ENCODE measurements at regions not wholly inside any gene's neighbourhood (a gene's known extent, or its start where the extent isn't known, plus 50 kb on each side); places are given as distances from the start of the nearest gene placed in this dataset.

- DNase-seq: no peak
Measured at GRCh38 chr10:8575620-8576019, 521.1 kb downstream of the GATA3 start.

DNA sequence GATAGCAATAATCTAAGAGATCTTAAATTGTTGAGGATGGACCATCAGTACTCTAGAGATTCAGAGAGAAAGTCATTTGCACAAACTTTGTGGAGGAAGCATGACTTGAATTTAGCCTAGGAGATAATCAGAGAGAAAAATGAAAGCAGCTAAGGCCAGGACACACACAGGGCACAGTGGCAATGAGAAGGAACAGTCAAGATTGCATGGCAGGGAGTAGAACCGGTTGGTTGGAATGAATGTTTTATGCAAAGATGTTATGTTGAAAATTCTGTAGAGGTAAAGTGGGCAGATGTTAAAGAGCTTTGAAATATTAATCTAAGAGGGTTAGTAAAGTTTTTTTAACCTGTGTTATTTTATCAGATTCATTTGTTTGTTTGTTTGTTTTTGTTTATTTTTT lies 521.8 kb downstream of the GATA3 start:
- no peak for DNase-seq

GRCh38 chr10:8576911-8577310 lies 522.4 kb downstream of the GATA3 start:
- DNase-seq: no peak

GRCh38 chr10:8577686-8578085 lies 523.2 kb downstream of the GATA3 start:
- DNase-seq: no peak

DNA sequence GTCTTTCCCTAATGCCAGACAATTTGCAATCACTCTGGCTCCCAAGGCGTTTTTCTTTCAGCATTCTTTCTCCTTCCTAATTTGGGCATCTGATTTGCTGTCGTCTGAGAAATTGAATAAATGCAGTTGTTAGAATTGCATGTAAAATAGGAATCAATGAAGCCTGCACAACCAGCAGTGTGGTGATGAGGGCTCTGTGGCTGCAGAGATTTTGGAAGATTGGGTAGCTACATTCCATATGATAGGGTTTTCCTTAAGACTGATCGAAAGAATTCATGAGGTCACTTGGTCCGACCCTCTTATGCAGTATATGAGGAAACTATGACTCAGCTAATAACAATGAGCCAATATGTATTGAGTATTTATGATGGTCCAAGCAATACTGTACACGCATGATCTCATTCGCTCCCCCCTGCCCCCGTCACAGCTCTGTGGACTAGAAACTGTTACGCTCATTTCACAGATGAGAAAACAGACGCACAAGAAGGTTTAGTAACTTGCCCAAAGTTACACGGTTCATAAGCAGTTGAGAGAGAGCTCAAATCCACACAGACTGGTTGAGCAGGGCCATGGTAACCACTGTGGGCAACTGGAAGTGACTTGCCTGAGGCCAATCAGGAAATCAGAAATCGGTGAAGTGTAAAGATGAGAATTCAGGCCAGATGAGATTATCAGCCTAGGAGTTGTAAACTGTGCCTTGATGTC lies 527.2 kb downstream of the GATA3 start:
- no peak for DNase-seq

GRCh38 chr10:8583096-8583495 lies 528.6 kb downstream of the GATA3 start:
- DNase-seq: no peak

- DNase-seq: no peak
Measured at GRCh38 chr10:8584666-8585065, 530.2 kb downstream of the GATA3 start.

- no peak for DNase-seq
Measured at GRCh38 chr10:8586504-8586903, 532.0 kb downstream of the GATA3 start.

- no peak for DNase-seq
Measured at GRCh38 chr10:8588135-8588534, 533.6 kb downstream of the GATA3 start.

DNA sequence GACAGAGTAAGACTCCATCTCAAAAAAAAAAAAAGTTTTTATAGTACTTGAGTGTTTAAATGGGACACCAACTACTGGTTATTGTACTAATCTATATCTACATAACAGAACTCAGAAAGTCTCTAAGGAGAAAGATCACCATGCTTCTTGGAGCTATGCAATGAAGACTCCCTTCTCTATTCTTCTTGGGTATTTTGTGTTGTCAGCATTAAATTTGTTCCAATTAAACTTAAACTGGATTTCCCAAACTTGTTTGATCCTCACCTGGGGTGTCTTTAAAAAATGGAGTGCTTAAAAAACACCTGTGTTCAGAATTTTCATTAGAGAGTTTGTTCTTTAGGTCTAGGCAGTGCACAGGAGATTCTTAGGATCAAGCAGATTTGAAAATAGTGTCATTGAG lies 536.0 kb downstream of the GATA3 start:
- DNase-seq: no peak

GRCh38 chr10:8591640-8592039 lies 537.2 kb downstream of the GATA3 start:
- no peak for DNase-seq

- no peak for DNase-seq
Measured at GRCh38 chr10:8594176-8594575, 539.7 kb downstream of the GATA3 start.

- no peak for DNase-seq
Measured at GRCh38 chr10:8594711-8595110, 540.2 kb downstream of the GATA3 start.

GRCh38 chr10:8595140-8595539 lies 540.7 kb downstream of the GATA3 start:
- DNase-seq: no peak

- DNase-seq: no peak
Measured at GRCh38 chr10:8596929-8597472, 542.5 kb downstream of the GATA3 start.

DNA sequence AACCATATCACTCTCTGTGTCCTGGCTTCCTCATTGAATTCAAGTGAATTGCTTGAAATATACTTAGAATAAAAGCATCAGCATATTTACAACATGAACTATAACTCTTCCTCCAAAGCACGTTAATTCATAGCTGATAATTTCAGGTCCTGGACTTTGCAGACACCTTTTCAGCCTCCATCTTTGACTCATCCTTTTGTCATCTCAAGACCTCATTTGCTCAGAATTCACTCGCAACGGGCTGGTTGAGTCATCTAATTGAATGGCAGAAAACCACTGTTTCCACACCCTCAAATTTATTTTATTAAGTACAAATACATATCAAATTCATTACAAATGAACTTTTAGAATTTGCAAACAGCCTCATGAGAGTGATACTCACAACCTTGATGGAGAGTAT lies 545.7 kb downstream of the GATA3 start:
- DNase-seq: no peak

DNA sequence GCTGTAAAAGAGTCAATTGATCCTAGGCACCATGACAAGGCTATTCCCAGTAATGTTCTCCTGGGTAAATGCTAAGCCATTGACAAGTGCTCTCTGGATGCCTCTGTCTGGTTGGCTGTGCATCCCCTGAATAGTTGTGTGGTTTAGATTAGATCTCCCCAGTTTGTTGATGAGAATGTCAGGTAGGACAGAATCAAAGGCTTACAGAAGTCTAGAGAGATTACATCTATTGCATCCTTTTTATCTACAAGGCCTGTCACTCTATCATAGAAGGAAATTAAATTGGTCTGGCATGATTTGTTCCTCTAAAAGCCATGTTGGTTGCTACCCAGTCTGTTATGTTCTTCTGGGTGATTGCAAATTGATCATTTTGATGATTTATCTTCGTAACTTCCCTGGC lies 548.3 kb downstream of the GATA3 start:
- no peak for DNase-seq

DNA sequence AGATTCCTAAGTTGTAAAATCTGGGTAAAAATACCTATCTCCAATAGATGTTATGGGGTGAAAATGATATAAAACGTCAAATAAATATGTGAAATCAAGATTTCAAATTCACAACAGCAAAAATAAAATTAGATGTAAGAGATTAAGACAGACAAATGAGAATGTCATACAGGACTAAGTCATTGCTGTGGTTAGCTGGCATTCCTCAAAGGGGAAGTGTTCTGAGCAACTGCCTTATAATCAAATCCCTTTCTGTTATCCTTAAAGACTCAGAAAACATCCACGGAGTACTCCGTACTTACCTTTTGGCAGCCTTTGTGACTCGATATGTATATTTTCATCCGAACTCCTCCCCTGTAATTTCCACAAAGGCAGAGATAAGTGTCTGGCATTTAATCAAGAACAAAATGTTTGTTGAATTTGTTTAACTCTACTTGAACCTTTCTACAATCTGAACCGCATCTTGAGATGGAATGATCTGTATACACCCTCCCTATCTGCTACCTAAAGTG lies 559.6 kb downstream of the GATA3 start:
- DNase-seq: no peak

GRCh38 chr10:8615118-8615517 lies 560.6 kb downstream of the GATA3 start:
- no peak for DNase-seq

DNA sequence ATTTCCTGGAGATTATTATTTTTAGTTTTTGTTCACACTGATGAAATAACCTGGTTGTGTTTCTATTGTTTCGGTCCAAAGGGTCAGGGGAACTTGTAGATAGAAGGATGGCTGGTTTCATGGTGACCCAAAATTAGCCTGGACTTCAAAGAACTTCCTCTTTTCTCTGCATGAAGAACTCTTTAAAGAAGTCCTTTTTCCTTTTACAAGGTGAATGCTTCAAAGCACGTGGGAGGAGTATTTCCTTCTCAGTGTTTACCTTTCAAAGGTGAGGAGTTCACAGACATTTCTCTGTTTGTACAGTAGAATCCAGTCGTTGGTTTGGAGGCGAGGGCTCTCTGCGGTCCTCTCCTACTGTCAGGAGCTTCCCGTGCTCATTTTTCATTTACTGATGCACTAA lies 561.7 kb downstream of the GATA3 start:
- DNase-seq: no peak

- DNase-seq: no peak
Measured at GRCh38 chr10:8617792-8618191, 563.3 kb downstream of the GATA3 start.

DNA sequence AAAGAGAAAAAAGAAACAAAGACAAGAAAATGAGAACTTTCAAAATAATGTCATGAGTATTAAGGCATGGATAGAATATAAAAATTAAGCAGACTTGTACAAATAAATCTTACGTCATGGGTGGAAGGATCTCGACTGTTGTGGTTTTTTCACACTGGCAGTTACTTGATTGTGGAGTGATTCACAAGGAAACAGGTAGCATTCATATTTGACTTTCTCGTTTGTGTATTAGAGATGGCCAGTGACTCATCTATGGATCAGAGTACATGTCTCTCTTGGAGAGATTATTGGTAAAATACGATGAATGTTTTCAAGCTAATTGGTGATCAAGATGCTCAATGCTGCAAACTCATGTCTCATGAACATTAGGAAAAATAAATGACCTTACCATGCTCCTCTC lies 564.3 kb downstream of the GATA3 start:
- no peak for DNase-seq

DNA sequence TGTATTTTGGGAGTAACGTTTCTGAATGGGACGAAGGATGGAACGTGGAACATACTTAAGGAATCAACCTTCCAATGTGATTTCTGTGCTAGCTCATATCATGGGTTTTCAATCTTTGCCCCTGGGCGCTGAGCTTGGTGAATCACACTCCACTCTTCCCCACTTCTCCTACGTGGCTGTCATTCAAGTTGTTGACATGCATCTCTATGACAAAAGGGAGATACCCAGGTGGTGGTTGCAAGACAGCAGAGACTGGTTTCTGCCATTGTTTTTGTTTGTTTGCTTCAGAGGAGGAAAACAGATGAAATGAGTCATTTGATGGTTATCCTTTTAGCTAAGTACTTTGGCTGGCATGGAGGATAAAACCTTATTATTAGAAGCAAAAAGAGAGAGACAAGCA lies 573.9 kb downstream of the GATA3 start:
- DNase-seq: no peak

GRCh38 chr10:8633909-8634308 lies 579.4 kb downstream of the GATA3 start:
- DNase-seq: no peak

GRCh38 chr10:8636371-8636770 lies 581.9 kb downstream of the GATA3 start:
- no peak for DNase-seq
